Esophagus (tissue), 2 donors: ENCODE measurements at regions not wholly inside any gene's neighbourhood (a gene's known extent, or its start where the extent isn't known, plus 50 kb on each side); places are given as distances from the start of the nearest gene placed in this dataset.
A peak's percentile ranks its signal among the peaks of the same experiment; 100 is the strongest.
"Not testable (repeated sequence)": the region's sequence is repeated elsewhere in the genome, so short reads cannot be mapped to it uniquely, and the experiment has no call there.

Source experiments
- H3K27ac ChIP-seq, 2 donors: one replicate each; pipeline ENCODE4 v1.5.1; 2013; ENCODE audit warnings: low read depth in 2 of 2, mild to moderate bottlenecking in 2 of 2, inconsistent platforms in 1 of 2, low read length in 1 of 2, moderate library complexity in 1 of 2
- H3K27me3 ChIP-seq, 2 donors: one replicate each; pipeline ENCODE4 v1.6.1; 2013; ENCODE audit warnings: low read length in 2 of 2, control low read depth in 1 of 2, mild to moderate bottlenecking in 1 of 2; ENCODE audit not compliant: insufficient read depth in 2 of 2, control insufficient read depth in 1 of 2
- H3K36me3 ChIP-seq, 2 donors: one replicate each; pipeline ENCODE4 v1.6.1; 2013; ENCODE audit warnings: low read length in 1 of 2; ENCODE audit not compliant: control insufficient read depth in 2 of 2, insufficient read depth in 2 of 2
- H3K4me1 ChIP-seq, 2 donors: one replicate each; pipeline ENCODE4 v1.6.1; 2013; ENCODE audit warnings: low read length in 1 of 2; ENCODE audit not compliant: control insufficient read depth in 2 of 2, insufficient read depth in 2 of 2
- H3K4me3 ChIP-seq, 2 donors: one replicate each; pipeline ENCODE4 v1.5.1; 2013; ENCODE audit warnings: low read length in 2 of 2, mild to moderate bottlenecking in 2 of 2, low read depth in 1 of 2, moderate library complexity in 1 of 2
- H3K9me3 ChIP-seq, 2 donors: one replicate each; pipeline ENCODE4 v1.6.1; 2013; ENCODE audit warnings: mild to moderate bottlenecking in 2 of 2, low read depth in 1 of 2, low read length in 1 of 2, moderate library complexity in 1 of 2; ENCODE audit not compliant: control insufficient read depth in 2 of 2, insufficient read depth in 1 of 2
- WGBS, 2 donors: extraction: QIAGEN DNeasy Blood & Tissue Kit; methylation state at CpG; one replicate each; pipeline ENCODE4 v1.1.7; 2013; 5-methylcytosine and 5-hydroxymethylcytosine counted together
- donor health status: healthy with polysubstance abuse.
- donor health status: Bipolar disorder and iron deficiency.

DNA sequence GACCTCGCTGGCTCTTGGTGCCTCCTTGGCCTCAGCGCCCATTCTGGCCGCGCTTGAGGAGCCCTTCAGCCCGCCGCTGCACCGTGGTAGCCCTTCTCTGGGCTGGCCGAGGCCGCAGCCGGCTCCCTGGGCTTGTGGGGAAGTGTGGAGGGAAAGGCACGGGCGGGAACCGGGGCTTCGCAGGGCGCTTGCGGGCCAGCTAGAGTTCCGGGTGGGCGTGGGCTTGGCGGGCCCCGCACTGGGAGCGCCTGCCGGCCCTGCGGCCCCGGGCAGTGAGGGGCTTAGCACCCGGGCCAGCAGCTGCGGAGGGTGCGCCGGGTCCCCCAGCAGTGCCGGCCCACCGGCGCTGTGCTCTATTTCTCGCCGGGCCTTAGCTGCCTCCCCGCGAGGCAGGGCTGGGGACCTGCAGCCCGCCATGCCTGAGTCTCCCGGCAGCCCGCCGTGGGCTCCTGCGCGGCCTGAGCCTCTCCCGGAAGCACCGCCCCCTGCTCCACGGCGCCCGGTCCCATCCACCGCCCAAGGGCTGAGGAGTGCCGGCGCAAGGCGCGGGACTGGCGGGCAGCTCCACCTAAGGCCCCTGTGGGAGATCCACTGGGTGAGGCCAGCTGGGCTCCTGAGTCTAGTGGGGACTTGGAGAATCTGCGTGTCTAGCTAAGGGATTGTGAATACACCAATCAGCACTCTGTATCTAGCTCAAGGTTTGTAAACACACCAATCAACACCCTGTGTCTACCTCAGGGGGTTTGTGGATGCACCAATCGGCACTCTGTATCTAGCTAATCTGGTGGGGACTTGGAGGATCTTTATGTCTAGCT lies 141.1 kb downstream of the SLCO4C1 start:
- not testable (repeated sequence) for H3K27ac ChIP-seq, H3K9me3 ChIP-seq, H3K4me1 ChIP-seq, H3K27me3 ChIP-seq, H3K36me3 ChIP-seq
- WGBS, 2 donors: 84 to 87% methylated on average over 49 to 54 of the region's 54 CpGs
- peak overlapping the region in 1 of 2 donors; percentile 28 for H3K4me3 ChIP-seq

DNA sequence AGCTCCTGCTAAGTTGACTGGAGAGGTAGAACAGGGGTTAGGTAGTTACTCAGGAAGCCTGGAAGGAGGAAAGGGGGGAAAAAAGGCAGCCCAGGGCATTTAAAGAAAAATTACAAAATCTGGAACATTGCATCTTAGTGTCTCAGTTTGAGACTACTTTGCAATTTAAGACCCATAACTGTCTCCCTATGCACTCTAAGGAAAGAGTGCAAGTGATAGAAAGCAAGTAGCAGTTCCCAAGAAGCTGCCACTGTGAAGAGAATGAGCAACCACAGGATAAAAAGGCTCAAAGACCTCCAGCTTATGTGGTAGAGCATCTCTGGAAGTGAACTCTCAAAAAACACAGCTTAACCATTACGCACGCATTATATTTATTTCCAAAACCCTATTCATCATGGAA lies 141.8 kb downstream of the SLCO4C1 start:
- H3K27ac ChIP-seq: no peak overlapping the region
- H3K27me3 ChIP-seq: no peaks in the 10 kb centered on the region
- peaks cover 0 to 2% of the 10 kb centered on the region in 2 donors for H3K9me3 ChIP-seq
- no peak overlapping the region for H3K4me3 ChIP-seq
- H3K36me3 ChIP-seq: no peaks in the 10 kb centered on the region
- no peaks in the 10 kb centered on the region for H3K4me1 ChIP-seq
- WGBS, 2 donors: 87 to 88% methylated on average over 2 of the region's 2 CpGs

DNA sequence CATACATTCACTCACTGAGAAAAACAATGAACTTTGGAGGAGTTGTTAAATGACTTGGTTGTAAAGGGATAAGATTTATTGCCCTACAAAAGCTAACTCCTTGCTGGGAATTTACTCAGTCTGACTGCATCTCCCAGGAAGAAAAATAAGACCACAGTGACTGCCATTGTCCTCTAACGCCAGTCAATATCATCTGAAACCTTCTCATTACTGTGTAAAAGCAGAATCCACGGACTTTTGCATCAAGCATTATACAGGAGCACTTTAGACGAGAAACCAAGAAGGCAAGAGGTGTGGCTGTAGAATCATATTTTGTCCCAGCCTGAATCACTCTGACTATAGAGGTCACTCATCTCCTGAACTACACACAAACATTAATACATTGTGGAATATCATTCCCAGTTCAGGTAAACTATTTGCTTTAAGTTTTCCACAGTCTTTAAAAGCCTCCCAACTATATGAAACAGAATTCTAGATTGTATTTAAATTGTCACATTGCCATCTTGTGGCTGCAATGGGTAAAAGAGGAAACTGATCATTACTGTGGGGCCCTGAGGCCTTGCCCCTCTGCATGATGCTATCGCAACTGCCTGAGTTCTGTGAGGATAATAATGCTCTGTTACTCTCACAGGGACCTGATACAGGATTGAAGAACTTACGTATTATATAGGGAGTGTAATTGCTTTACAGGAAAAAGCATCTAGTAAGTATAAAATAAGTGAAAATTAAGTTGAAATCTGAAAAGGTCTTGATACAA lies 142.9 kb downstream of the SLCO4C1 start:
- no peaks in the 10 kb centered on the region for H3K36me3 ChIP-seq
- no peak overlapping the region for H3K4me3 ChIP-seq
- H3K4me1 ChIP-seq: no peaks in the 10 kb centered on the region
- H3K27ac ChIP-seq: no peak overlapping the region
- no peaks in the 10 kb centered on the region for H3K27me3 ChIP-seq
- 42 to 45% methylated on average over 5 of the region's 5 CpGs for WGBS, 2 donors
- H3K9me3 ChIP-seq: peaks cover 0 to 2% of the 10 kb centered on the region in 2 donors

DNA sequence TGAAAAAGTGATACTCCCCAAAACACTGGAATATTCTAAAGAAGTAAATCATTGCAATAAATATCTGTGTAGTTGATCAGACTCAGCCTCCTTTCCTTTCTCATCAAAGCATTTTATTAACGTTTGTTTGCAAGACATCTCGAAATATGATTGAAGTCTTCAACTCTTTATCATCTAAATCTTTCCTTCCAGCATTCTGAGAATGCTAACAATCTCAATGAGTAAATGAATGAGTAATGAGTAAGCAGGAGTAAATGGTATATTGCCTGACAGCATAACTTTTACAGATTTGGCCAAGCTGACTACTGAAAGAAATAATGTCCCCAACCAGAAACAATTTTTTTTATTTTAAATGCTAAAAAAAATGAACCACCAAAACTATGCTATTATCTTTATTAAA lies 157.1 kb downstream of the SLCO4C1 start:
- Histone ChIP-seq H3K36me3 (no peaks in the 10 kb centered on the region), H3K27me3 (no peaks in the 10 kb centered on the region), H3K4me3 (no peak overlapping the region), H3K27ac (no peak overlapping the region), H3K4me1 (no peaks in the 10 kb centered on the region), H3K9me3 (no peaks in the 10 kb centered on the region)
- 62 to 67% methylated on average over 2 of the region's 2 CpGs for WGBS, 2 donors

DNA sequence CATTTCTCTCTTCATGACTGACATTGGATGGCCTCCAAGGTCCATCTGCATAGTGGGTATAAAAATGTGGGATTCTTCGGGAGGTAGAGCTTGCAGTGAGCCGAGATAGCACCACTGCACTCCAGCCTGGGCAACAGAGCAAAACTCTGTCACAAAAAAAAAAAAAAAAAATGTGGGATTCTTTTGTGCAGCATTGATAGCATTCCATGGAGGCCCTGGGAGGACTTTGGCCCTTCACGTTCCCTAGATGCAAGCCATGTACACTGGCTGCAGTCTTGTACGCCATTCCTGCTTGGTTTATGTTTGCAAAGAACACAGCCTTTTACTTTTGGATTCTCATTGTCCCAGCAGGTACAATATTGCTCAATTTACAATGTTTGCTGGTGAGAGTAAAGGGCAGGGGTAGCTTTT lies 157.8 kb downstream of the SLCO4C1 start:
- H3K9me3 ChIP-seq: no peaks in the 10 kb centered on the region
- no peak overlapping the region for H3K4me3 ChIP-seq
- no peaks in the 10 kb centered on the region for H3K36me3 ChIP-seq
- WGBS, 2 donors: 77 to 83% methylated on average over 4 of the region's 4 CpGs
- no peaks in the 10 kb centered on the region for H3K27me3 ChIP-seq
- no peak overlapping the region for H3K27ac ChIP-seq
- H3K4me1 ChIP-seq: no peaks in the 10 kb centered on the region

DNA sequence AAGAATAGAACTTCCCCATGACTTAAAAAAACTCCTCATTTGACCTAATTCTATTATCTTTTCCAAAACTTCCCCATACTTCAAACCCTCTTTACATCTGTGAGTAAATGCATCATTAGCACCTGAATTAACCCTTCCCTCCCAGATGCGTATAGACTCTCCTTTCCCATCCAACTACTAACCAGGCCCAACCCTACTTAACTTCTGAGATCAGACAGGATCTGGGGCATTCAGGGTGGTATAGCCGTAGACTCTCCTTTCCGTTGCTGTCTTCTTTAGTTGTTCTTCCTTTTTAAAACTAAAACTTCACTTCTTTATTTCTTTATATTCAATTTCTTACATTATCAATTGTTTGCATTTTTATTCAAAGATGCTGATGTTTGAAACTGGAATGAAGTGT lies 165.2 kb downstream of the SLCO4C1 start:
- Histone ChIP-seq H3K27me3 (no peaks in the 10 kb centered on the region), H3K4me1 (no peaks in the 10 kb centered on the region), H3K36me3 (no peaks in the 10 kb centered on the region), H3K27ac (no peak overlapping the region), H3K9me3 (no peaks in the 10 kb centered on the region), H3K4me3 (no peak overlapping the region)
- 81 to 96% methylated on average over 3 of the region's 3 CpGs for WGBS, 2 donors

DNA sequence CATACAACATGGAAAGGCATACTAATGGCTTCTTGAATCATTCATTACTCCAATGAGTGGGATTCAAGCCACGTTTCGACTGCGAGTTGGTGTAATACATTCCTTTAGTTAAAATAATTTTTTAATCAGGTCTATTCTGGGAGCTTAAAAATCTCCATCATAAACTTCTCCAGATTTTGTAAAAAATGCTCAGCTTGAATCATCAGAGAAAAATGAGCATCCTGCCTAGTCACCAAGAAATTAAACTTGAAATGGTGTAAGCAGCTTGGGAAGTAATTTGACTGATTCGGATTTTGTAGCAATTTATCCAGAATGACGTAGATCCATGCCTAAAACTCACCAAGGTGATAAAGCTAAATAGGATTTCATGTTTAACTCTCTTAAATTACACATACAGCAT lies 165.7 kb downstream of the SLCO4C1 start:
- no peaks in the 10 kb centered on the region for H3K9me3 ChIP-seq
- H3K4me3 ChIP-seq: no peak overlapping the region
- H3K27me3 ChIP-seq: no peaks in the 10 kb centered on the region
- WGBS, 2 donors: 86% methylated on average over 5 of the region's 5 CpGs
- H3K36me3 ChIP-seq: no peaks in the 10 kb centered on the region
- H3K4me1 ChIP-seq: no peaks in the 10 kb centered on the region
- no peak overlapping the region for H3K27ac ChIP-seq

DNA sequence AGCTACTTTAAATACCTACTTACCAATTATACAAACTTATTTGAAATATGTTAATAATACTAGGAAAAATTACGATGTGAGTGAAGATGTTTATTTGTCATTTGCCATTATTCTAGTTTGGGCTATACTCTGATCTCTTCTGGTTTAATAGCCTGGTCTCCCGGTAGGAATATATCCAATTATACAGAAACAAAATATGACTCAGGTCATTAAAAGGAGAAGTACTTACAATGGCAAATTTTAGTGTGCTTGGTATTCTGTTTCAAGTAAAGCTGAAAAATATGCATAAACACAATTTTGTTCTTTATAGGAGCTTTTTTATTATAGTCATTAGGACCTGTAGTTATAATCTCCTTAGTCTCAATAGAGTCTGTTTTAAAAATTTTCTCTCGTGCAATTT lies 176.8 kb downstream of the SLCO4C1 start:
- Histone ChIP-seq H3K27ac (no peak overlapping the region), H3K9me3 (peaks cover 0 to 3% of the 10 kb centered on the region in 2 donors), H3K36me3 (no peaks in the 10 kb centered on the region), H3K4me1 (no peaks in the 10 kb centered on the region), H3K27me3 (no peaks in the 10 kb centered on the region), H3K4me3 (no peak overlapping the region)
- WGBS, 2 donors: 52 to 61% methylated on average over 3 of the region's 3 CpGs

DNA sequence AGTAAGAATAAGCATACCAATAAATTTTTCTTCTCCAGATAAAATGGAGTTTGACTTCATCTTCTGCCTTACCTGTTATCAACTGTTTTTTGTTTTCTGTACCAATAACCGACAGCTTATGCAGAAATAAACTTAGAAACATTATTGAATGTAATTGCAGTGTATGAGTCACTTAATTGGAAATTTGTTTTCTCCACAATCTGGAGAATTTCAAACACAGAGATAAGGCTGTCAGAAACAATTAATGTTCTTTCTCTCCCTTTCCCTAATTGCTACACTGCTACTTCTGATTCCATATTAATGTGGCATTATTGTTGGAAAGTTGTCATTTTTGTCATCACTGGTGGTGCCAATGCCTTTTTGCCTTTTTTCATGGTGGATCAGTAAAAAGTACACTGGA lies 180.3 kb downstream of the SLCO4C1 start:
- Histone ChIP-seq H3K4me1 (no peaks in the 10 kb centered on the region), H3K27ac (no peak overlapping the region), H3K27me3 (no peaks in the 10 kb centered on the region), H3K36me3 (no peaks in the 10 kb centered on the region), H3K4me3 (no peak overlapping the region), H3K9me3 (peaks cover 0 to 3% of the 10 kb centered on the region in 2 donors)
- WGBS, 2 donors: 77 to 84% methylated on average over 1 of the region's 1 CpG
